GM23248 (cell line): ENCODE measurements at regions not wholly inside any gene's neighbourhood (a gene's known extent, or its start where the extent isn't known, plus 50 kb on each side); places are given as distances from the start of the nearest gene placed in this dataset.

ENCODE experiments used
- DNase-seq: peaks from one replicate; pipeline ENCODE4 v3.0.0-alpha.2; 2015
- H2AFZ ChIP-seq: fragments of 200-600 bp; sonication (generic); 2 replicates; pipeline ENCODE4 v1.6.1; 2016; ENCODE audit warnings: antibody characterized with exemption
- H3F3A ChIP-seq: fragments of 200-600 bp; sonication (generic); 2 replicates; pipeline ENCODE4 v1.6.1; 2016; ENCODE audit warnings: mild to moderate bottlenecking, antibody characterized with exemption, mixed run types; ENCODE audit not compliant: insufficient read depth
- H3K27ac ChIP-seq: fragments of 200-600 bp; sonication (generic); 2 replicates; pipeline ENCODE4 v1.5.1; 2016; ENCODE audit warnings: mild to moderate bottlenecking
- H3K27me3 ChIP-seq: fragments of 200-600 bp; sonication (generic); replicated peaks from 2 replicates; pipeline ENCODE4 v1.6.1; 2016; ENCODE audit warnings: mild to moderate bottlenecking; ENCODE audit not compliant: insufficient read depth
- H3K36me3 ChIP-seq: fragments of 200-600 bp; sonication (generic); 2 replicates; pipeline ENCODE4 v1.6.1; 2016; ENCODE audit warnings: low read depth, mild to moderate bottlenecking
- H3K4me1 ChIP-seq: fragments of 200-600 bp; sonication (generic); 2 replicates; pipeline ENCODE4 v1.6.1; 2016; ENCODE audit warnings: mild to moderate bottlenecking; ENCODE audit not compliant: insufficient read depth
- H3K4me2 ChIP-seq: fragments of 200-600 bp; sonication (generic); one replicate; pipeline ENCODE4 v1.6.1; 2016; ENCODE audit warnings: mild to moderate bottlenecking; ENCODE audit not compliant: unreplicated experiment
- H3K4me3 ChIP-seq: fragments of 200-600 bp; sonication (generic); 2 replicates; pipeline ENCODE4 v1.5.1; 2016; ENCODE audit warnings: mild to moderate bottlenecking
- H3K79me2 ChIP-seq: fragments of 200-600 bp; sonication (generic); 2 replicates; pipeline ENCODE4 v1.6.1; 2016; ENCODE audit warnings: mild to moderate bottlenecking; ENCODE audit not compliant: insufficient read depth
- H3K9ac ChIP-seq: fragments of 200-600 bp; sonication (generic); 2 replicates; pipeline ENCODE4 v1.6.1; 2016; ENCODE audit warnings: mild to moderate bottlenecking
- H3K9me2 ChIP-seq: fragments of 200-600 bp; sonication (generic); 2 replicates; pipeline ENCODE4 v1.6.1; 2016; ENCODE audit warnings: mixed run types, mild to moderate bottlenecking, moderate library complexity; ENCODE audit not compliant: insufficient read depth
- H3K9me3 ChIP-seq: fragments of 200-600 bp; sonication (generic); one replicate; pipeline ENCODE4 v1.6.1; 2017; ENCODE audit warnings: low read depth
- H4K20me1 ChIP-seq: fragments of 200-600 bp; sonication (generic); 2 replicates; pipeline ENCODE4 v1.6.0; 2016; ENCODE audit not compliant: insufficient read depth
- EZH2 ChIP-seq: fragments of 200-600 bp; sonication (generic); IDR thresholded peaks from 2 replicates; pipeline ENCODE4 v1.6.1; 2018; ENCODE audit warnings: antibody characterized with exemption, mild to moderate bottlenecking; ENCODE audit not compliant: insufficient read depth, poor library complexity, severe bottlenecking
- EZH2phosphoT487 ChIP-seq: fragments of 200-600 bp; sonication (generic); IDR thresholded peaks from 2 replicates; pipeline ENCODE4 v1.6.1; 2018; ENCODE audit warnings: antibody characterized with exemption, moderate library complexity, mild to moderate bottlenecking, low read depth; ENCODE audit not compliant: insufficient read depth
- WGBS, 2 experiments: methylation state at CpG; one replicate each; pipeline ENCODE4 v1.1.6; 2015 to 2017; ENCODE audit warnings: low lambda C conversion rate in 2 of 2, low coverage in 1 of 2; ENCODE audit errors: missing lambda C conversion rate in 2 of 2; 5-methylcytosine and 5-hydroxymethylcytosine counted together
- in situ Hi-C: fragments of 300-500 bp; cut with MboI; formaldehyde crosslinking; loops from 2 replicates; pipeline ENCODE4 v1.15.0; 2020

DNA sequence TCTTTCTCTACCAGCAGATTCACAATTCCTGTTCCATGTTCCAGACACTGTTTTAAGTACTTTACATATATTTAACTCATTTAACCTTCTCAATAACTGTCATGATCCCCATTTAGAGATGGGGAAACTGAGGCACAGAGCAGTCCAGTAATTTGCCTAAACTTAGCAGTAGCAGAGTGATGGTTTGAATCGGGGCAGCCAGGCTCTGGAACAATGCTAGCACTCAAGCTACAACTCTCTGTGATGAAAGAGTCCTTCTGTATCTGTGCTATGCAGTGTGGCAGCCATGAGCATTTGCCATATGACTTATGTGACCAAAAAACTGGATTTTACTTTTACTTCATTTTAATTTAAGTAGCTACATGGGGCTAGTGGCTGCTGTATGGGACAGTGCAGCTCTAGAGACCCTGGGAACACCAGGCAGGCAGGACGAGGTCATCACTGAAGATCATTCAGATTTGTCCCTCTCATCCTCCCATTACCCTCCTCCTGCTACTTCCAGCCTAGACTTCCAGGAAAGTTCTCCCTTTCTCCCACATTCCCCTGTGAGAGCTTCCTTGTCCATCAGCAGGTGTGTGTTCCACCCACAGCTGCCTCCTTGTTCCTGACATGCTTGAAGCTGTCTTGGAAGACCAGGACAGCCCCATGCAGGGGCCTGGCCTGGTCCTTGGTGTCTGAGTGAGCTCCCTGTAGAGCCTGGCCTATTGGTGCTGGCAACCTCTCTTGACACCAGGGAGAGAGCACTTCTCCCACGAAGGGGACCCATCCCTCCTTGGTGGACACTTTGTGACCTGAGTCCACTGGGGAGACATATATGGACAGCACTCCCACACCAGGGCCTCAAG is 157.0 kb downstream of the MRPL14 start:
- H4K20me1 ChIP-seq, result no peaks in the 10 kb centered on the region
- H3K27me3 ChIP-seq, result no peaks in the 10 kb centered on the region
- H3K27ac ChIP-seq, result no peak overlapping the region
- in situ Hi-C loops, result no loop called here
- no peaks in the 10 kb centered on the region for H3K79me2 ChIP-seq
- TF ChIP-seq EZH2, result no peak
- no peak for TF ChIP-seq EZH2phosphoT487
- peaks cover 39% of the 10 kb centered on the region for H3K4me1 ChIP-seq
- H3K9ac ChIP-seq, result no peak overlapping the region
- WGBS, 2 experiments, result 57 to 62% methylated on average over 3 of the region's 3 CpGs
- H3K9me3 ChIP-seq, result no peaks in the 10 kb centered on the region
- H3K9me2 ChIP-seq, result no peaks in the 10 kb centered on the region
- H3F3A ChIP-seq, result peaks cover 33% of the 10 kb centered on the region
- H2AFZ ChIP-seq, result no peak overlapping the region
- DNase-seq, result no peak
- no peak overlapping the region for H3K4me3 ChIP-seq
- H3K4me2 ChIP-seq, result no peak overlapping the region
- H3K36me3 ChIP-seq, result no peaks in the 10 kb centered on the region

DNA sequence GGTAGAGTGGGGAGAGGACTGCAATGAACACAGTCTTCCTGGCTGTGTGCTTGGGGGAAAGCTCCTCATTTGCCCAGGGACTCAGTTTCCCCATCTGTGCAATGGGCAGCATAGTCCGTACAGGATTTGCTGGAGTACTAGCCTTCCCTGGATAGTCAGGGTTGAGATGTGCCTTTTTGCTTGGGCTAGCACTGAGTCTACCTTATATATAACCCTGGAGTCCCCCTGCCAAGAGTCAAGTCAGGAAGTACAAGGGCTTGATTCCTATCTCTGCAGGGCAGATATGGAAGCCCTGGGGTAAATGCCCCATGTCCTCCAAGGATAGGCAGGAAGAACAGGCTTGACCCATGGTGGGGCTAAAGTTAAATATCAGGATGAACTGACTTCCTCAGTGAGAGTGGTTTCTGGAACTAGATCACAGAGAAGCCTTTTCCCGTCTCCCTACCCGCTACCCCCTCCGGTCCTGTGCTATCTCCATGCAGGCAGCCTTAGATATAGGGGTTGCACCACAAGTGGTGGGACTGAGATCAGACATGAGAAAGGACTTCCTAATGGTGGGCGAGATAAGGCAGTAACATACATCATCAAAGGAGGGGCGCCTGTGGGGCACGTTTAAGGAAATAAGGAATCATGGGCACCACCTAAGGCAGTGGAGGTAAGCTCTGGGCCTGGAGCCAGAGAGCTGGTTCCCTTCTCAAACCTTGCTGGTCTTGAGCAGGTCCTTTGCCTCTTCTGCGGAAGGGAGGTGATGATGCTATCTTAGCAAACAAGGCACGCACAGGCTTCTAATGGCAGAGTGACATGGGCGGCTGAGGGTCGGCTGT is 157.9 kb downstream of the MRPL14 start:
- WGBS, 2 experiments, result 89% methylated on average over 11 of the region's 11 CpGs
- H3K9me2 ChIP-seq, result no peaks in the 10 kb centered on the region
- H3K4me3 ChIP-seq, result no peak overlapping the region
- DNase-seq, result no peak
- no peaks in the 10 kb centered on the region for H3K36me3 ChIP-seq
- no peaks in the 10 kb centered on the region for H4K20me1 ChIP-seq
- in situ Hi-C loops, result no loop called here
- no peak overlapping the region for H3K9ac ChIP-seq
- TF ChIP-seq EZH2, result no peak
- no peaks in the 10 kb centered on the region for H3K9me3 ChIP-seq
- no peaks in the 10 kb centered on the region for H3K27me3 ChIP-seq
- no peak overlapping the region for H3K4me2 ChIP-seq
- no peaks in the 10 kb centered on the region for H3K79me2 ChIP-seq
- H3F3A ChIP-seq, result peaks cover 24% of the 10 kb centered on the region
- H3K27ac ChIP-seq, result no peak overlapping the region
- H2AFZ ChIP-seq, result no peak overlapping the region
- peaks cover 31% of the 10 kb centered on the region for H3K4me1 ChIP-seq

DNA sequence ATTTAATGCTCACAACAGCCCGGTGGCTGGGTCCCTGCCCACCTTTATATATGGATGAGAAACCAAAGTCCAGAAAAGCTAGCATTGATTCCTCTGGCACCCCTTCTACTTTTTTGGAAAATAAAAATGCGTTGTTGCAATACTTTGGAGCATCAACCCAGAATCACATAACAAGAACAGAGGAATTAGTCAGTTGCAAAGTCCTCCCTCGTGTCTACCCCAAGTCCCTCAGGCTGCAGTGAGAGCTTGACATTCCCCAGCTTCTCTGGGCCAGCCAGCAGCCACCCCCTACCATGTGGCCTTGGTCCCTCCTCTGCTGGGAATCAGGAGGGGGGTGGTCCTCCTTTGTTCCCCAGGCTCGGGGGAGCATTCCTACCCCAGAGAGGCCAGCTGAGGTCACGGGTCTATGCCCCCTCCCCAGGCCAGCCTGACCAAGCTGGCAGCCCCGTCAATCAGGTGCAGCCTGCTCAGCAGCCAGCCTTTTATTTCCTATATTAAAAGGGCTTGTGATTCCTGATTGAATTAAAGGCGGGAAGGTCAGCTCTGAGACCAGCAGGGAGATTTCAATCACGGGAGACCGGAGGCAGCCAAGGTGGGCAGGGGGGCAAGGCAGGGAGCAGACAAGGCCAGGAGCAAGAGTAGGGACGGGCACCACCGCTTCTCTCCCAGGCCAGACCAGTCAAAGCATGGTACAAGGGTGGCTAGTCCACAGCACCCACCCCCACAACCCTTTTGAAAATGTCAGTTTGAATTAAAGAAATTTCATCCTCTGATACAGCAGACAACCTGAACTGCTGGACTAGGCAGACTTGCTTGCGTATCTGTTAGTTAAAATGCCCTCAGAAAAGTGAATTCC is 158.9 kb downstream of the MRPL14 start:
- peaks cover 14% of the 10 kb centered on the region for H3F3A ChIP-seq
- no peak overlapping the region for H3K27ac ChIP-seq
- H3K4me1 ChIP-seq, result peaks cover 22% of the 10 kb centered on the region
- H3K9me3 ChIP-seq, result no peaks in the 10 kb centered on the region
- DNase-seq, result no peak
- in situ Hi-C loops, result no loop called here
- no peak overlapping the region for H3K9ac ChIP-seq
- H3K9me2 ChIP-seq, result no peaks in the 10 kb centered on the region
- H2AFZ ChIP-seq, result no peak overlapping the region
- no peak overlapping the region for H3K4me2 ChIP-seq
- H3K79me2 ChIP-seq, result no peaks in the 10 kb centered on the region
- H3K36me3 ChIP-seq, result no peaks in the 10 kb centered on the region
- WGBS, 2 experiments, result 81 to 82% methylated on average over 12 of the region's 12 CpGs
- H3K27me3 ChIP-seq, result no peaks in the 10 kb centered on the region
- H3K4me3 ChIP-seq, result no peak overlapping the region
- TF ChIP-seq EZH2phosphoT487, result no peak
- TF ChIP-seq EZH2, result no peak
- no peaks in the 10 kb centered on the region for H4K20me1 ChIP-seq

DNA sequence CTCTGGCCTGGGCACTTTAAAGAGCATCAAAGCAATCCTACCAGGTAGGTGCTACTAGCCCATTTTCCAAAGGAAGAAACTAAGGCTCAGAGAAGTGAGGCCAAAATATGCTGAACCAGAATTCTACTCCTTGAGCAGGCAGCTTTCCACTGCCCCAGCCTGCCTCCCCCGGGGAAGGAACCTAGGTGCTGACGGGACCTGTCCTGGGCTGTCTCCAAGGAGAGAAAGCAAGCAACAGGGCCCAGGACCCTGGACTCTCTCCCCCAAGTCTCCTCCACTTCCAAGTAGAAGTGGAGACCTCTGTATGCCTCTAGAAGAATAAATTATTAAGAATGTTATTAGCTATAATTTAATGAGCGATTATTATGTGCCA is 159.5 kb downstream of the MRPL14 start:
- in situ Hi-C loops, result no loop called here
- no peaks in the 10 kb centered on the region for H3K27me3 ChIP-seq
- no peak overlapping the region for H3K27ac ChIP-seq
- peaks cover 16% of the 10 kb centered on the region for H3K4me1 ChIP-seq
- H4K20me1 ChIP-seq, result no peaks in the 10 kb centered on the region
- H3F3A ChIP-seq, result peaks cover 10% of the 10 kb centered on the region
- H3K79me2 ChIP-seq, result no peaks in the 10 kb centered on the region
- no peak overlapping the region for H3K9ac ChIP-seq
- H3K4me3 ChIP-seq, result no peak overlapping the region
- no peaks in the 10 kb centered on the region for H3K36me3 ChIP-seq
- WGBS, 2 experiments, result 87 to 88% methylated on average over 3 of the region's 3 CpGs
- no peaks in the 10 kb centered on the region for H3K9me2 ChIP-seq
- H2AFZ ChIP-seq, result no peak overlapping the region
- TF ChIP-seq EZH2phosphoT487 (no peak), EZH2 (no peak)
- DNase-seq, result no peak
- no peaks in the 10 kb centered on the region for H3K9me3 ChIP-seq
- H3K4me2 ChIP-seq, result no peak overlapping the region
